Smooth muscle cell (in vitro differentiated cells): ENCODE measurements at regions not wholly inside any gene's neighbourhood (a gene's known extent, or its start where the extent isn't known, plus 50 kb on each side); places are given as distances from the start of the nearest gene placed in this dataset.
A peak's percentile ranks its signal among the peaks of the same experiment; 100 is the strongest.

Source experiments
- DNase-seq: peaks from one replicate; lab custom pipeline; 2025; ENCODE audit not compliant: unreplicated experiment; lab: John Stamatoyannopoulos, UW
- H2AFZ ChIP-seq: fragments of 200-600 bp; sonication (generic); 2 replicates; pipeline ENCODE4 v1.6.0; 2016; ENCODE audit warnings: antibody characterized with exemption, low read depth, mild to moderate bottlenecking
- H3F3A ChIP-seq: fragments of 200-600 bp; sonication (generic); 2 replicates; pipeline ENCODE4 v1.6.0; 2017; ENCODE audit warnings: antibody characterized with exemption, low read depth
- H3K27ac ChIP-seq: fragments of 200-600 bp; sonication (generic); 2 replicates; pipeline ENCODE4 v1.5.1; 2016; ENCODE audit warnings: low read depth, mild to moderate bottlenecking
- H3K27me3 ChIP-seq: fragments of 200-600 bp; sonication (generic); 2 replicates; pipeline ENCODE4 v1.6.1; 2016; ENCODE audit warnings: low read depth, mild to moderate bottlenecking
- H3K36me3 ChIP-seq: fragments of 200-600 bp; sonication (generic); 2 replicates; pipeline ENCODE4 v1.5.1; 2016; ENCODE audit warnings: low read depth
- H3K4me1 ChIP-seq: fragments of 200-600 bp; sonication (generic); 2 replicates; pipeline ENCODE4 v1.5.1; 2016; ENCODE audit warnings: low read depth
- H3K4me2 ChIP-seq: fragments of 200-600 bp; sonication (generic); 2 replicates; pipeline ENCODE4 v1.6.0; 2016; ENCODE audit warnings: mild to moderate bottlenecking
- H3K4me3 ChIP-seq: fragments of 200-600 bp; sonication (generic); 2 replicates; pipeline ENCODE4 v1.5.1; 2016; ENCODE audit warnings: mild to moderate bottlenecking
- H3K79me2 ChIP-seq: fragments of 200-600 bp; sonication (generic); 2 replicates; pipeline ENCODE4 v1.6.0; 2016; ENCODE audit warnings: low read depth, mild to moderate bottlenecking
- H3K9ac ChIP-seq: fragments of 200-600 bp; sonication (generic); 2 replicates; pipeline ENCODE4 v1.6.0; 2016; ENCODE audit warnings: low read depth
- H3K9me3 ChIP-seq: fragments of 200-600 bp; sonication (generic); replicated peaks from 2 replicates; pipeline ENCODE4 v1.5.1; 2016; ENCODE audit warnings: low read depth
- H4K20me1 ChIP-seq: fragments of 200-600 bp; sonication (generic); 2 replicates; pipeline ENCODE4 v1.6.0; 2016; ENCODE audit warnings: low read depth
- CTCF ChIP-seq: fragments of 200-600 bp; sonication (generic); IDR thresholded peaks from 2 replicates; pipeline ENCODE4 v1.5.1; 2017; ENCODE audit warnings: borderline replicate concordance, mild to moderate bottlenecking, antibody characterized with exemption; ENCODE audit not compliant: insufficient read depth, poor library complexity, severe bottlenecking
- WGBS: methylation state at CpG from one replicate; pipeline ENCODE4 v1.1.7; 2016; ENCODE audit warnings: low lambda C conversion rate; 5-methylcytosine and 5-hydroxymethylcytosine counted together

- Histone ChIP-seq H2AFZ (peak overlapping the region; percentile 67), H3K4me2 (peak overlapping the region; percentile 42), H4K20me1 (no peaks in the 10 kb centered on the region), H3K36me3 (no peaks in the 10 kb centered on the region), H3K4me3 (no peak overlapping the region), H3K9ac (peak overlapping the region; percentile 27), H3K9me3 (no peaks in the 10 kb centered on the region), H3K4me1 (peaks cover 11% of the 10 kb centered on the region), H3K79me2 (no peaks in the 10 kb centered on the region), H3K27me3 (no peaks in the 10 kb centered on the region), H3K27ac (peak overlapping the region; percentile 78), H3F3A (no peaks in the 10 kb centered on the region)
- DNase-seq = no peak
- 68% methylated on average over 5 of the region's 5 CpGs for WGBS
- no peak for TF ChIP-seq CTCF
Observed at GRCh38 chr13:33940898-33941297, 122.9 kb downstream of the RFC3 start.

- H3K79me2 ChIP-seq = no peaks in the 10 kb centered on the region
- H3K4me3 ChIP-seq = no peak overlapping the region
- no peak overlapping the region for H3K27ac ChIP-seq
- H3F3A ChIP-seq = no peaks in the 10 kb centered on the region
- H3K4me2 ChIP-seq = no peak overlapping the region
- no peak overlapping the region for H3K9ac ChIP-seq
- DNase-seq = no peak
- H3K27me3 ChIP-seq = no peaks in the 10 kb centered on the region
- 95% methylated on average over 4 of the region's 4 CpGs for WGBS
- no peak for TF ChIP-seq CTCF
- no peaks in the 10 kb centered on the region for H3K9me3 ChIP-seq
- peaks cover 11% of the 10 kb centered on the region for H3K4me1 ChIP-seq
- no peaks in the 10 kb centered on the region for H3K36me3 ChIP-seq
- no peaks in the 10 kb centered on the region for H4K20me1 ChIP-seq
- no peak overlapping the region for H2AFZ ChIP-seq
Observed at GRCh38 chr13:33945477-33945876, 127.5 kb downstream of the RFC3 start.

GRCh38 chr13:33953203-33953602 is 135.3 kb downstream of the RFC3 start:
- H3K36me3 ChIP-seq = no peaks in the 10 kb centered on the region
- WGBS = 96% methylated on average over 1 of the region's 1 CpG
- DNase-seq = no peak
- no peaks in the 10 kb centered on the region for H4K20me1 ChIP-seq
- H3K4me3 ChIP-seq = no peak overlapping the region
- H3K79me2 ChIP-seq = no peaks in the 10 kb centered on the region
- TF ChIP-seq CTCF = no peak
- no peaks in the 10 kb centered on the region for H3K4me1 ChIP-seq
- no peak overlapping the region for H3K4me2 ChIP-seq
- no peaks in the 10 kb centered on the region for H3K9me3 ChIP-seq
- H3K9ac ChIP-seq = no peak overlapping the region
- no peak overlapping the region for H3K27ac ChIP-seq
- no peak overlapping the region for H2AFZ ChIP-seq
- no peaks in the 10 kb centered on the region for H3F3A ChIP-seq
- H3K27me3 ChIP-seq = no peaks in the 10 kb centered on the region

- H3F3A ChIP-seq = no peaks in the 10 kb centered on the region
- no peaks in the 10 kb centered on the region for H3K79me2 ChIP-seq
- no peak overlapping the region for H3K9ac ChIP-seq
- H3K27me3 ChIP-seq = no peaks in the 10 kb centered on the region
- H4K20me1 ChIP-seq = no peaks in the 10 kb centered on the region
- no peaks in the 10 kb centered on the region for H3K9me3 ChIP-seq
- WGBS = 95% methylated on average over 1 of the region's 1 CpG
- no peak for DNase-seq
- H2AFZ ChIP-seq = no peak overlapping the region
- H3K4me3 ChIP-seq = no peak overlapping the region
- H3K36me3 ChIP-seq = no peaks in the 10 kb centered on the region
- H3K27ac ChIP-seq = no peak overlapping the region
- no peaks in the 10 kb centered on the region for H3K4me1 ChIP-seq
- H3K4me2 ChIP-seq = no peak overlapping the region
- TF ChIP-seq CTCF = no peak
Observed at GRCh38 chr13:33953781-33954180, 135.8 kb downstream of the RFC3 start.
